ENCODE measurements at regions not wholly inside any gene's neighbourhood (a gene's known extent, or its start where the extent isn't known, plus 50 kb on each side); places are given as distances from the start of the nearest gene placed in this dataset.

DNA sequence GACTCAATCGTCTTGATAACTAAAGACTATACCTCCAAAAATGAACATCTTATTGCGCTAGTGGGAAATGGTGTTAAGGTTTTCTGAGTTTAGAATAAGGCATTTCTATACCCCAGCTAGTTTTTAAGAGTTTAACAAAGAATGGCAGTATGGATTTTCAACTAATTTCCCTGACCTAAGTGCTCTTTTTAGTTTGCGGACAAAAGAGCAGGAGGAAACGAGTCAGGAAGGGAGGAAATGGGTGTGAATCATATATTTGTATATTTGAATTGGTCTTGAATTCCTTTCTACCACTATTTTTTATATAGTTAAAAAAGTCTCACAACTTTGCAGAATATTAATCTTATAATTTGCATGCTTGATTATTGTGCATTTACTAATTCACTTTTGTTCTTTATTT lies 516.3 kb upstream of the ZNF608 start:
- DNase-seq: no peak

DNA sequence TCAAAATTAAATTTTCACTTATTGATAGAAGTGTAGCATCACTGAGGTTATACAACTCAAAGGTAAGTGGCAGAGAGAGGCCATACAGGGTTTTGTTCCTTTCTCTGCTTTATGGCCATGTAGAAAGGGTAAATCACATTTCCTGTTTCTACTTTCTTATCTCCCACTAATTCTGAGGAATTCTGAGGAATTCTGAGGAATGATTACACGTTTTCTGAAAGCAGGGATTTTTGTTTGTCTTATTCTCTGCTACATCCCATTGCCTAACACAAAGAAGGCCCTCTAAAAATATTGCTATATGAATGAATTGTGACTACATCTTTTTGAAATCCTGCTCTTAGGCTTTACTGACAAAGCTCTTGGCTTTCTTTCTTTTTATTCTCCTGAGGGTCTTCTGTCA lies 516.9 kb upstream of the ZNF608 start:
- no peak for DNase-seq

DNA sequence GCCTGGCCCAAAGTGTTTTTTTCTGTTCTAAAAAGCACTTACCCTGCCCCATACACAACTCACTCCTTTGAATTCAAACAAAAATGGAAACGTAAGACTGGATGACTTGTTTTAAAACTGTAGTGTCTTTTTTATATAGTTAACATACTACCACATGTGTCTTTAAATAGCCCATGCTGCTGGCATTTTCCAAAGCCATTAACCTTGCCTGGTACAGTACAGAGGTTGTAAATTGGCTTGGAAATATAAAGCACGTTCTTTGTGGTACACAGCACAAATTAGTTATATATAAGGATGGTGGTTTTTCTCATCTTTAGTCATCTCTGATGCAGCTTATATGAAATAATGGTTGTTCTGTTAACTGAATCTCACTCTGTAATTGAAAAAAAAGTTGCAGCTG lies 519.7 kb upstream of the ZNF608 start:
- DNase-seq: no peak

DNA sequence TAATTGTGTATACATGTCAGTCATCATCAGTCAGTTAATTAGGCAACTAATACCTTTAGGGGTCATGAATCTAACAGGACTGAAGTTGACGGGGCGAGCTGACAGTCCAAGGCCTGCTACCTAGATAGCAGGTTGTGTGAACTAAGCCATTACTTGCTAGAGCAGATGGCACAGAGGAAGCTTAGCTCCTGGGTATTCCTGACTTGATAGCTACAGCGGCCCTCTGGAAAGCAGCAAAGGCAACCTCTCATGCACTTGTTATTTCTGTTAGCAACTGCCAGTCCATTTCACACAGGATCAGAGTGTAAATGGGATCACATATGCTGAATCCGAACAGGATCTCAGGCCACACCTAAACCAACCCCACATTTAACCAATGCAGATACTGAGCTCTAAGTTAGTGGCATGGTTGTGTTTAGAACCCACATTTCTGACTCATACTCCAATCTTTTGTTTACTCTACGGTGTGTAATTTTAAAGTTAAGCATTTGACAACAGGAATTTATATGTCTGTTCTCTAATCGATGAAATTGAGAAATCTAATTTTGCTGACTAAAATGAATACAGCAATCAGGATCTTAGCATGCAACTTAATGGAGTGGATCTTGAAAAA lies 521.3 kb upstream of the ZNF608 start:
- no peak for DNase-seq

DNA sequence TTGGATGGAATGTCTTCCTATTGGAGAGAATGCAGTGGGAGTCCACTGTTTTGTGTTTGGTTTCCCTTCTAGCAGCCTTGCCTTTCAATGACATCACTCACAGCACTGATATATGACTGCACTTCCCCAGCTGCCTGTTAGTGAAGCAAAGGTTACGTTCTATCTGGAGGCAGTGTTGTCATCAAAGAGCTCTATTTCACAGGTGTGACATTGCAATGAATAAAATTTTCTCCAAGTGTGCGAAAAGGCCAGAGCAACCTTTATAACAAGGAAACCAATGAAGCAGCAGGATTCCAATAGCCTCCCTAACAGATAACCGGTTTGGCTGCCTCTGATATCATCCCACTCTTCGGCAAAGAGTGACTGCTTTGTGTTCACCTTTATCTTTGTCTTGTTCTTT lies 523.5 kb upstream of the ZNF608 start:
- no peak for DNase-seq

DNA sequence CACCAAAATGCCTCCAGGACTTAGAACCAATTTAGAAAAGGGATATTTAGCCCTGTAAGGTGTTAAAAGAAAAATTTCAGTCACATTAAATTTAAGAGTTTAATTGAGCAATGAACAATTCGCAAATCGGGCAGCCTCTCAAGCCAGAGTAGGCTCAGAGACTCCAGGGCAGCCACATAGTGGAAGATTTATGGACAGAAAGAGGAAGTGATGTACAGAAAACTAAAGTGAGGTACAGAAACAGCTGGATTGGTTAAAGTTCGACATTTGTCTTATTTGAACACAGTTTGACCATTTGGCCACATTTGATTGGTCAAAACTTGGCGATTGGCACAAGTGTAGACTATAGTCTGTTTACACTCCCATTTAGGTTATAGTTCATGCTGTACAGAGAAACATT lies 525.9 kb upstream of the ZNF608 start:
- no peak for DNase-seq

DNA sequence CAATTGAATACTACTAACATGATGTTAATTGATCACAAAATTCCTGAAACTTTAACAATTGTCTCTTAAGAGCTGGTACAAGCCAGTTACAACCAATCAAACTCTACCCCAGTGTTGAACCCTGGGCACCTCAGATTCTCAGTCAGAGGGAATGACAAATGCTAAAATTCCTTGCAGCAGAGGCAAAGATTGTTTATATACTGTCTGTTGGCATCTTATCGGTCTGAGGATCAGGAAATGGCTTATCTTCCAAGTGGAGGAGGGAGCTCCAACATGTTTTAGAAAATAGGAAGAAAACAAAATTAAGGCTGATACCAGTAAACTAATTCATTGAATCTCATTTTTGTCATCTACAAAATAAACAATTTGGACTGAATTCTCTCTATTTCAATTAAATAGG lies 527.8 kb upstream of the ZNF608 start:
- no peak for DNase-seq

DNA sequence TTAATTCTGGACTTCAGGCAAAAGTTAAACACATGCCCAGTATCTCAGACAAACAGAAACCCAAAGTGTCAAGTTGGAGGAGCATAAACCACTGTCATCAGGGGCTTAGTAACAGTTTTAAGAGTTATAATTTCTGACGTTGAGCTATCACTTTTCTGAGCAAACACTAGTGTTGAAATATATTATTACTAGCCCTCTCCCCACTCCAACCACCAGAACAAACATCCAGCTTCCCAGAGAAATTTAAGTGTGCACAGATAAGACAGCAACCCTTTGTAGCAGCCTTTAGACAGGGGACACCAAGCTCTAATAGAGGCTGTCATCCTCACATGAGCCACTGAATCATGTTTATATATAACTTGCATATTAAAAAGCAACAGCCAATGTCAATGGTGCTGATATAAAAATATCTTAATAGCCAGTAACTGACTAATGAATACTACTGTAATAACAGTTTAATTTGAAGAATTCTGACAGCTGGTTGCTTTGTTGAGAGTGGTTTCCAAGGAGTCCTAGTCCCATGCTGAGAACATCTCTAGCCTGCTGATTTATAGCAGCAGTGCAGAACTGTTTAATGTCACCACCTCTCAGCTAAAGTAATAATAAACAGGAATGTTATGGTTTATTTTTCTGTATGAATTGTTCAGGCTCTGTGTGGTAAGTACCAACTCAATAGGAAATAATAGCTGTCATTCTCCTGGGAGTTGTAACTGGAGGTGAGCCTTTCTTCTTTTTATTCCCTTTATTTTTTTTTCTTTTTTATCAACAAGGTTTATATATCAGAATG lies 528.7 kb upstream of the ZNF608 start:
- no peak for DNase-seq

DNA sequence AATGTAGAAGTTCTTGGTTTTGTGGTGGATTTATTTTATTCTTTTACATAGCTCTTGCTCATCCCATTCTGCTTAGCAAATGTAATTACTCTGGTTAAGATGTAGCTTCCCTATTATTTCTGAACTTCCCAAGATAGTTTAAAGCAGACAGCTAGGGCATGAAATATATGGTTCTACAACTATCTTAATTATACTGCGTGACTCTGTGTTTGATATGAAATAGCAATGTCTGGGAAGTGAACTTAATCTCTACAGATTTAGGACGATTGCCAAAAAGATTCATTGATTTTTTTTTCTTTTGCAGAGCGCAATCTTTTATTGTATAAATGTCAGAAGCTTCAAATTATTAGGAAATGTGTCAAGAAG lies 529.3 kb upstream of the ZNF608 start:
- no peak for DNase-seq

DNA sequence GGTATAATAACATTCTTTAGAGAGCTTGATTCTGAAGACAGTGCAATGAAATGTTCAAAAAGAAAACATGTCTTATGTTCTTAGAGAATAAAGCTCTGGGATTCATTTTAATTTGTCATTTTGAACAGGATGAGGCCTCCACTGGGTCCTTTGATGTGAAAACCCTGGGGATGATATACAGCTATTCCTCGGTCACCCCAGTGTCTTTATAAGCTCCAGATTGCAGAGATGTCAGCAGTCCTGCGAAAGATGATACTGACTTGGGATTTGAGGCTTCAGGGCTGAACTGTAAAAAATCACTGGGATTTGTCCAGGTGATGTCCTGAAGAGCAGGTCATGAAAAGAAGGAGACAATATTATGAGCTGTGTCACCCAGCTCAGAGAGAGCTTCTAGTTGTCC lies 529.7 kb upstream of the ZNF608 start:
- DNase-seq: no peak

DNA sequence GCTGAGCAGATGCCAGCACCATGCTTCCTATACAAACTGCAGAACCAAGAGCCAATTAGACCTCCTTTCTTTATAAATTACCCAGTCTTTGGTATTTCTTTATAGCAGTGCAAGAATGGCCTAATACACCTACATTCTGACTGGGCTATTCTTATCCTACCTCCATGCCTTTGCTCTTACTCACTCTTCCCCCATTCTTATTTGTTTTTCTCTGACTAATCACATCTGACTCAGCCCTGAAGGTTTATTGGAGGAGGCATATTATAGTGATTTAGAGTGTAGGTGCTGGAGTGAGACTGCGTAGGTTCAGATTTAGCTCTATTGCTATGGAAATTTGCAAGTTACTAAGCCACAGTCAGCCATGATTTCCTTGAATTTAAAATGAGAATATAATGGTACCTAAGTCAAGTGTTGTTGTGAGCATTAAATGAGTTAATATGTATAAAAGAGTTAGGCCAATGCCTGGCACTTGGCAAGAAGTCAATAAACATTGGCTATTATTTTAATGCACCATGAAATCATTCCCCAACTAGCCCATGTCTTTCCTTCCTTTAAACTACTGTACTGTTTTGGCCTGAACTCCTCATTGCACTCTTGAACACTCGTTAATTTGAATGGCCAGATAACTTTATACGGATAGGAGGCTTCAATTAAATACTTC lies 531.2 kb upstream of the ZNF608 start:
- no peak for DNase-seq

DNA sequence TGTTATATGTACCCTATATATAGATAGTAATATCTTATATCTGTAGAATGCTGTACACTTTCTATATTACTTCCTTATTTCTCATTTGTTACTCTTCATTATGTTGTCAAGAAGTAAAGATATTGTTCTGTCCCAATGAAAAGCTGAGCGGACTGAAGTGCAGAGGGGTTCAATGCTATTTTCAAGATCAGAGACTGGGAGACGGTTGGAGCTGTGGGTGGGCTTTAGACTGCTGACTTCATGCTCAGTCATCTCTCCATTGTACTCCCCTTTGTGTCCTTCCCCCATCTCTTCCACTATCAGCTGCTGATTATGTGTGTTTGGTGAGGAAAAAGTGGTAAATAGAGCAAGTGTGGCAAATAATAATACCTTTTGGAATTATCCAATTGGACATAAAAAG lies 532.3 kb upstream of the ZNF608 start:
- no peak for DNase-seq

DNA sequence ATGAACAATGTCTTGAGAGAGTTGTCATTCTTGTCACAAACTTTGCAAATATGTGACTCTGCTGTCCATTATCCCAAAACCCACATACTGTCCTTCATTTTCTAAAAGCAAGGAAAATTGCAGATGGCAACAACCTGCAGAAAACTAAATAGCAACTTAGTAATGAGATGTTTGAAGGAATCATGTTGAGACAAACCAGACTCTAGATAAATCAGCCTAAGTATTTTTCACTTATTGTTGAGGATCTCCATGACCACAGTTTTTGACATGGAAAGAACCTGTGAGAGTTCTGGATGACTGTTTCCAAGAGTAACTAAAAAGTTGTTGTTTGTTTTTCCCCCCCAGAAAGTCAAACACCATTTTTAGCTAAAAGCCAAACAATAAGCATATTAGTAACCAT lies 535.2 kb upstream of the ZNF608 start:
- no peak for DNase-seq

DNA sequence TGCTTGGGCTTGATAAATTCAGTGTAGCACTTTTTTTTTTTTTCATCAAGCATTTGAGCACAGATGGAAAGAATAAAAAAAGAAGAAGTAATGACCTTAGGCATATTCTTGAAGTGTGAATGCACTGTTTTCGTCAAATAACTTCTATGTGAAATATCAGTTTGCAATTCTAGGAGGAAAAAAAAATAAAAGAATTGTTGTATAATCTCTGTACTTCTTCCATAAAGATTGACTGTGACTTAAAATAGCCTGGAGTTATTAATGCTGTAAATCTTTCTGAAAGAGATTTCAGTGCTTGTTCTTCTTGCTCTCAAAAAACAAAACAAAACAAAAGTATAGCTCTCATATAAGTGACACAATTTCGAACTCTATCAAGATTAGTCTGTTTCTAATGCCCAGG lies 536.9 kb upstream of the ZNF608 start:
- DNase-seq: no peak

DNA sequence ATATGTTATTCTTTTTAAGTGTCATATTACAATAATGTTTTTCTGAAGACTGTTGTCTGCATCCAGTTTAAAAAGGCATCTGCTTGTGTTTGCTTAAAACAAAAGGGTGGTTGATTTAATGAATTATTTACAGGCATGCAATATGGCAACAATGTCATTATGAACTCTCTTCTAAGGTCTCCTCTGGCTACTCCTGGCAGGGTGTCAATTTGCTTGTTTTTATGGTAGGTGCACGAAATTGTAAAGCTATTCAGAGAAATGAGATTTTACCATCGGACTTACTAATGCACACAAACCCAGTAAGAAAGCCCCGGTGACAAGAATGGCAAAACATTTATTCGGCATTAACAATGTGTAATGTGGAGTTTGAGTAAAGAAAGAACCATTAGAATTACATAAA lies 539.8 kb upstream of the ZNF608 start:
- no peak for DNase-seq

DNA sequence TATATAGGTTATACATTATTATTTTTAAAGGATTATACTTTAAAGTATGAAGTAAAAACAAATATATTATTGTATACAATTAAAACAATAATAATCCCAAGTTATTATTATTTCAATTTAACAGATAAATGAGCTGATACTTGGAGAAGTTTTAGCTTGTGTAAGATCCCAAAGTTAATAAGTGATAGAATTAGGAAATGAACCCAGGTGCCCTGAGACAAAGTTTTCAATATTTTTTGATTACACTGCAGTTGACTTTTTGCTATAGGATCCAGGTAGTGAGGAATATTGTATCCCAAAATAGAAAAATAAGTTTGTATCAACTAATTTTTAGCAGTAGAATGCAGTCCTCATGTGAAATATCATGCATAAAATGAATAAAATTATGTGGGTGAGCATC lies 543.2 kb upstream of the ZNF608 start:
- DNase-seq: no peak

DNA sequence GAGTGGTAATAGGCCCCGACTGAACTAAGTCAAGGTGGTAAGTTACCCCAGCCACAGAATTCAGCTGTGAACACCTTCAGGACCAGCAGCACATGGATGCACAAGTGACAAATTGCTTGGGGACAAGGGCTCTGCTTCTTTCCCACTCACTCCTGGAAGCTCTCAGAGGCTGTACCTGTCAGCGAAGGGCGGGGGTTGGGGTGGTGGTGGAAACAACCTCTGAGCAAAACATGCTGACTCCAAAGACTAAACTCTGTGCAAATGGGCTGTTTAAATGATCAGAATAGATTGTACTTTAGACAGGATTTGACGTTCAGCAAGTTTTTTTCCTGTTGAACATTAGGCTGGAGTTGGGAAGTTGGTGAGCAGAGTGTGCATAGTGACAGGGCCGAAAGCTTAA lies 544.5 kb upstream of the ZNF608 start:
- no peak for DNase-seq

DNA sequence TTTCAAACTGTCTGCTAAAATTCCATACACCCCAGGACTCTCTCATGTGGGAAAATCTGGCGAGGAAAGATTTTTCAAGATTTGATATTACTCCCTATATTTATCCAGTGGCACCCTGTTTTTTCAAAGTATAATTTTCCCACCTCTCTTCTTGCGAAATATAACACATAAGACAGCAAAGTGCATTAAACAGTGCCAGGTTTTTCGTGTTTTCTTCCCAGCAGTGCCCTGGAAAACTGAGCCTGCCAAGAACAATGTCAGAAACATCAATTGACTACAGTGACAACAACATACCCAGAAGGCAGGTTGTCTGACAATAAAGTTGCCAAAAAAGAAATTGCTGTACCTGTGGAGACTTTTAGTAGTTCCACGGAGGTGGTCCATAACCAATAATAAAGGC lies 545.0 kb upstream of the ZNF608 start:
- no peak for DNase-seq

DNA sequence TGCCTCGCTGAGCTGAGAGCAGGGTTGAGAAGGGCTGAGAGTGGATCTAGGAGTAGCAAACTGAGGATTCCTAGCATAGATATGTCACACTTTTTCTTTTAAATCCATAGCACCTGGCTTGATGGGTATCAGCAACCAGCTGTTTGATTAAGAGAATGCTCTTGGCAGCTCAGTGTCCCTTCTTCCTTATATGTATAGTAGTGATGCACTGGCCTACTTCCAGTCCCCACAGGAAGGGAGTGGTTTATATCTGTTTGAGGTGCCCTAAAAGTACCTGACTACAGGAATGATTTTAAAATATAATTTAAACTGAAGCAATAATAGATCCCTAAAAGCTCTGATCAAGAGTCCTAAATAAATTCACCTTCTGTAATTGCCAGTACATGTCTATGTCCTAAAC lies 546.8 kb upstream of the ZNF608 start:
- no peak for DNase-seq

DNA sequence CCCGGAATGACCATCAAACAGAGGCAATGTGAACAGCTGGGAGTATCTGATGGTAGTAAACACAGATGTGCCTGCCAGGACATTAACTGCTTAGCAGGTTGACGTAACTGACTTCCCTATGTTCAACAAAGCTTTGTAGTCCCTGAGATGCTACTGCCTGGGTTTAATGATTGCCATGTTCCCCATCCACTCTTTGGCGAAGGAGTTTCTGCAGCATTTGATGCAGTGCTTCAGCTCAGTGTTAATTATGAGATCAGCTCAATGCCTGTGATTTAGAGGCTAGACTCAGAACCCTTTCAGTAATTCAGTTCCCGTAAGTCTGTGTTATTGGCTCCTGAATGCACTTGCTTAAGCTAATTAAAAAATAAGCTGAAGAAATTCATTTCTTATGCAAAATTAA lies 547.3 kb upstream of the ZNF608 start:
- no peak for DNase-seq

DNA sequence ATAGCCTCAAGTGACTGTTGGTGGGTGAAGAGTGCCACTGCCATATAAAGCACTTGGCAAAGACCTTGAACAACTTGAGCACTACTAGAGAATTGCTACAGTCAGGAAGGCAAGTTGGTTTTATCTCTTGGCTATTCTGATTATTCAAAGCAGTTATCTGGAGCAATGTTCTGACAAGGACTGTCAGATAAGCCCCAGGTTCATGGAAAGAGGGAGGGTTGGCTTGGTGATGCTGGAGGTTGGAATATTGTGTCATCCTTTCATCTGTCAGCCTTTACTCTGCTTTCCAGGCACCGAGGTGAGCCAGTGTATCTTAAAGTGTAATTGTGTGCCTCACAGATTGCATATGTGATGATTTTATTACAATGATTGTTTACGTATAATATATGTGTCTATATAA lies 548.4 kb upstream of the ZNF608 start:
- DNase-seq: no peak

DNA sequence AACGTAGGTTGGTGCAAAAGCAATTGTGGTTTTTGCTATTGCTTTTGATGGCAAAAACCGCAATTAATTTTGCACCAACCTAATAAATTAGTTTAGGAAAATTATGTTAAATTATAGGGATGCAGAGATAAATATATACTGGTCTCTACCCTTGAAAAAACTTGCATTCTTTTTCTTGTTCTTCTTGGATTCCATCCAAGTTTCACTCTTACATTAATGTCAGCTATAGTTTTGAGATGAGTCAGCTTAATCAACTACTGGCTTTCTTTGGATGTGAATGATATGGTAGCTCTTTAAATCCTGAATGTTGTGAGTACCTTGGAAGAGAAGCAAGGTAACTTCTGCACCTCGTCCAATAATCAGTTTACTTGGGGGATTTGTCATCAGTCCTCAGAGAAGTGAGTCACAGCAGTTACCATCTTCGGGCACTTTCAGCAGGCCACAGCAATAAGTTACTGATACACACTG lies 549.0 kb upstream of the ZNF608 start:
- DNase-seq: no peak

DNA sequence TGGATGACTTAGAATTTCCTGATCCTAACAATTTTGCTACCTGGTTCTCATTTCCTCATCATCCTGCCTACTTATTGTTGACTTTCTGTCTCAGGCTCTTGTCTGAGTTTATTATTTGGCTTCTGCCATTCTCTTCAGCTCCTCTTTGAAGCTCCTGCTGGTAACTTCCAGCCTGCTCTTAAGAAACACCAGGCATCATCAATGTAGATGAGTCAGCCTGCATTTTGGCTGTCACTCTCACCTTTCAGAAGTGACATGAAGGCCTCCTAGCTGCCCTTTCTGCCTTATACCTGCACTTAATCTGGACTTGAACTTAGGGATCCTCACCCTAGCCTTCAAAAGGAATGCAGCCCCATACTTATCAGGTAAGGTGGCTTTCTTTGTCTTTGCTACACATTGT lies 551.8 kb upstream of the ZNF608 start:
- no peak for DNase-seq

DNA sequence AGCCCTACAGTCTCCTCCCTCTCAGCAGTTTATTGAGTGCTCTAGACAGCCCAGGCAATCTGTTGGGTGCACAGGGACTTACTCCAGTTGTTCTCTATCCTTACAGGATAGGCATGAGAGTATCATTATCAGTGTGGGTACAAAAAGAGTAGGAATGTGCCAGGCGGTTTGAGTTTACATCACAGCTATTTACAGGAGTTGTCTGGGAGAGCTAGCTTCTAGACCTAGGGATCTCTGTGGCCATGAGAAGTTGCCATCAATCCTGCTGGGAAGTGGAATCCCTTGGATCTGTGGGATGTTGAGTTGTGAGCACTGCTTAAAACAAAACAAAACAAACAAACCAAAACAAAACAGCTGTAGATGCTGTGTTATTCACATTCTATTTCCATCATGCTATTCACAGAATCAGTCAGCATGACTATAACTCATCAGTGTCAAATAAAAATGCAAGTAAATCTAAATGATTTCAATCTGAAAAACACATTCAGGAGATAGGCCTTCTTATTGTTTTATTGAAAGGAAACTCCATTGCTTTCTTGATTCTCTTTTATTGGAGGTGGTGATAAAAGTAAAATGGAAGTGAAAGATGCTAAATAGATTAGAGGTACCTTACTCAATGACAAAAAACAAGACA lies 552.4 kb upstream of the ZNF608 start:
- DNase-seq: no peak
